Vagina (tissue), 2 donors: ENCODE measurements at regions not wholly inside any gene's neighbourhood (a gene's known extent, or its start where the extent isn't known, plus 50 kb on each side); places are given as distances from the start of the nearest gene placed in this dataset.

Experiments used
- DNase-seq, 2 donors: peaks; one replicate each; pipeline ENCODE4 v3.0.0-alpha.2; 2017; ENCODE audit errors: extremely low spot score in 2 of 2
- H3K27ac ChIP-seq: fragments of 200-600 bp; sonication (generic); one replicate; pipeline ENCODE4 v1.5.1; 2019
- H3K27me3 ChIP-seq: fragments of 200-600 bp; sonication (generic); one replicate; pipeline ENCODE4 v1.5.1; 2019
- H3K36me3 ChIP-seq, 2 donors: fragments of 200-600 bp; sonication (generic); one replicate each; pipeline ENCODE4 v1.5.1; 2017 to 2019
- H3K4me1 ChIP-seq: fragments of 200-600 bp; sonication (generic); one replicate; pipeline ENCODE4 v1.5.1; 2019
- H3K4me3 ChIP-seq, 2 donors: fragments of 200-600 bp; sonication (generic); 1 replicate in 1 of 2; 2 replicates in 1 of 2; pipeline ENCODE4 v1.5.1; 2016 to 2019
- H3K9me3 ChIP-seq: fragments of 200-600 bp; sonication (generic); one replicate; pipeline ENCODE4 v1.5.1; 2019
- POLR2A ChIP-seq, 2 donors: fragments of 450-650 bp; IDR thresholded peaks; one replicate each; pipeline ENCODE4 v1.6.1; 2017; ENCODE audit warnings: antibody characterized with exemption in 2 of 2, mild to moderate bottlenecking in 2 of 2, moderate library complexity in 2 of 2
- POLR2AphosphoS5 ChIP-seq, 2 donors: sonication (generic); formaldehyde crosslinking; IDR thresholded peaks; one replicate each; pipeline ENCODE4 v1.9.0; 2017; ENCODE audit warnings: antibody characterized with exemption in 2 of 2, mild to moderate bottlenecking in 2 of 2, low read depth in 1 of 2; ENCODE audit not compliant: insufficient read depth in 1 of 2
- intact Hi-C: fragments of 100-400 bp; cut with DNase I; formaldehyde crosslinking; loops from one replicate; pipeline ENCODE4 v1.15.1; 2023
- TF ChIP-seq, protein P1 (sequence below), 3 experiments: fragments of 450-650 bp in 2 of 3; fragments of 200-600 bp in 1 of 3; sonication (generic) in 1 of 3; IDR thresholded peaks; one replicate each; pipeline ENCODE4 v1.5.1; 2017 to 2019; ENCODE audit warnings: antibody characterized with exemption in 3 of 3, mild to moderate bottlenecking in 2 of 3, moderate library complexity in 2 of 3

DNA sequence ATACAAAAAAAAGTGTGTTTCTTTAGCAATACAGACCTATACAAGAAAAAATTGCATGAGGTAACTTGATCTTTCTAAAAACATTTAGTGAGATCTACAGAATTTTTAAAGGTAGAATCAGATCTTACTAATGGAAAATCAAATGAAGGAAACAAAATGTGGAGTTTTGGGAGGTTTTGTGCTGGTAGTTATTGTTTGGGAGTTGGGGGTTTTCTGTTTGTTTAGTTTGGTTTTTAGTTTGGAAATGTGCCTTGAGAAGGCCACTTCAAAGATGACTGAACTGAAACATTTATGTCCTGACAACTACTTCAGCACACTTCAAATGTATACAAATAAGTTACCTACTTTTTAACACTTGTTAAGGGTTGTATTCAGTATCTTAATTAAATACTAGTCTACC, 280.1 kb downstream of the NR2F1-AS1 start:
- intact Hi-C loops, result no loop called here
- TF ChIP-seq POLR2A (IDR thresholded peaks at IDR 0.05) (no peak), POLR2AphosphoS5 (IDR thresholded peaks at IDR 0.05; ENCODE audit: insufficient read depth in 1 of 2, low read depth in 1 of 2) (no peak)
- TF ChIP-seq, protein P1, sequence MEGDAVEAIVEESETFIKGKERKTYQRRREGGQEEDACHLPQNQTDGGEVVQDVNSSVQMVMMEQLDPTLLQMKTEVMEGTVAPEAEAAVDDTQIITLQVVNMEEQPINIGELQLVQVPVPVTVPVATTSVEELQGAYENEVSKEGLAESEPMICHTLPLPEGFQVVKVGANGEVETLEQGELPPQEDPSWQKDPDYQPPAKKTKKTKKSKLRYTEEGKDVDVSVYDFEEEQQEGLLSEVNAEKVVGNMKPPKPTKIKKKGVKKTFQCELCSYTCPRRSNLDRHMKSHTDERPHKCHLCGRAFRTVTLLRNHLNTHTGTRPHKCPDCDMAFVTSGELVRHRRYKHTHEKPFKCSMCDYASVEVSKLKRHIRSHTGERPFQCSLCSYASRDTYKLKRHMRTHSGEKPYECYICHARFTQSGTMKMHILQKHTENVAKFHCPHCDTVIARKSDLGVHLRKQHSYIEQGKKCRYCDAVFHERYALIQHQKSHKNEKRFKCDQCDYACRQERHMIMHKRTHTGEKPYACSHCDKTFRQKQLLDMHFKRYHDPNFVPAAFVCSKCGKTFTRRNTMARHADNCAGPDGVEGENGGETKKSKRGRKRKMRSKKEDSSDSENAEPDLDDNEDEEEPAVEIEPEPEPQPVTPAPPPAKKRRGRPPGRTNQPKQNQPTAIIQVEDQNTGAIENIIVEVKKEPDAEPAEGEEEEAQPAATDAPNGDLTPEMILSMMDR (IDR thresholded peaks at IDR 0.05), result no peak
- Histone ChIP-seq H3K4me1 (no peaks in the 10 kb centered on the region), H3K36me3 (no peaks in the 10 kb centered on the region), H3K9me3 (no peaks in the 10 kb centered on the region), H3K27ac (no peak overlapping the region), H3K4me3 (no peak overlapping the region), H3K27me3 (no peaks in the 10 kb centered on the region)
- no peak for DNase-seq

DNA sequence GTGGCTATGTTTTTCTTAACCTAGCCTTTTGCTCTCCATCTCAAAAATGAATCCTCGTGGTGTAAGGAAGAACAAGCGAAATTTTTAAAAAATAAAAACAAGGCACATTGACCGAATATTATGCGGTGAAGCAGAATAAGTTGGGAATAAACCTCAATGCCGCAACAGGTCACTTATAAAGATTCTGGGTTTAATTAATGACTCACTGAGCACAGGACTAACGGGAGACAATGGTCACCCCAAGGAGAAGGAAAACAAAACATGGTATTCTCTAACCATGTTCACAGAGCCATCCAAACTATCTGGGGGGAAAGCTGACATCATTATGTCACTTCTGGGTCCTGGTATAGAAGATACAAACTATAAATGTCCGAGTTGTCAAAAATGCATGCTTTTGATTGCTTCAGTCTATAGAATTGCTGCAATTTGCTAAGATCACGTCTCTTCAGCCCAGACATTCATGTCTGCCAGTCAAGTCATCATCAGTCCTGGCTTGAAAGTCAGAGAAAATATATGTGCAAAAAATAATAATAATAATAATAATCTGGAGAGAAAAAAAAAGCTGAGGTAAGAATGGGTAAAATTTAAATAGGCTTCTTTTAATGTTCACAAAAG, 280.6 kb downstream of the NR2F1-AS1 start:
- intact Hi-C loops, result no loop called here
- no peak overlapping the region for H3K27ac ChIP-seq
- H3K4me1 ChIP-seq, result no peaks in the 10 kb centered on the region
- DNase-seq, result no peak
- no peaks in the 10 kb centered on the region for H3K27me3 ChIP-seq
- H3K9me3 ChIP-seq, result no peaks in the 10 kb centered on the region
- H3K36me3 ChIP-seq, result no peaks in the 10 kb centered on the region
- no peak overlapping the region for H3K4me3 ChIP-seq
- TF ChIP-seq POLR2AphosphoS5 (IDR thresholded peaks at IDR 0.05; ENCODE audit: insufficient read depth in 1 of 2, low read depth in 1 of 2), result no peak
- TF ChIP-seq, protein P1 (IDR thresholded peaks at IDR 0.05), result no peak
- TF ChIP-seq POLR2A (IDR thresholded peaks at IDR 0.05), result no peak

DNA sequence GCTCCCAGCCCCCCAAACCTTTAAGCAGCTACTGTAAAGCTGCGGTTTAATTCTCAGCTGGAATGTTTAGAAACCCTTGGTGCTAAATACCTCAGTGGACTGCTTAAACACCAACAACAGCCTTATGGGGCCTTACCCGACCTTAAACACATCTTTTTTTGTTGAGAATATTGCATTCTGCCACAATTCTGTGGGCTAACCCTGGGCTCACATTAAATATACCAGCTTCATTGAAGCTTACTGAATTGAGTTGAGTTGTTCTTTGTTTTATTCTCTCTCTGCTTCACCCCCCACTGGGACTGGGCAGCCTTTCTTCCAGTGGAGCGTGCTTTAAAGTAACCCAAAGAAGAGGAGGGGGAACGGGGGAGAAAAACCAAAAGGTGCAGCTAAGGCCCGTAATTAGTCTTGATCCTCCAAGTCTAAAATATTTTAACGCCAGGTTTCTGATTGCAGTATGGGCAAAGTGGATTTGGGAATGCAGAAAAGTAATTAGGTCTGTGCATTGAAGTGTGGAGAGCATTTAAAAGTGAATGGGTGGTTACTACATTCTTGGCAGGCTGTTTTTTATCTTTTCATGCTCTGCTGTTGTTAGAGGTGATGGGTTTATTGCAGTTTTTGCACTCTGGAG, 281.2 kb downstream of the NR2F1-AS1 start:
- no peak for TF ChIP-seq POLR2A (IDR thresholded peaks at IDR 0.05)
- TF ChIP-seq, protein P1 (IDR thresholded peaks at IDR 0.05), result no peak

DNA sequence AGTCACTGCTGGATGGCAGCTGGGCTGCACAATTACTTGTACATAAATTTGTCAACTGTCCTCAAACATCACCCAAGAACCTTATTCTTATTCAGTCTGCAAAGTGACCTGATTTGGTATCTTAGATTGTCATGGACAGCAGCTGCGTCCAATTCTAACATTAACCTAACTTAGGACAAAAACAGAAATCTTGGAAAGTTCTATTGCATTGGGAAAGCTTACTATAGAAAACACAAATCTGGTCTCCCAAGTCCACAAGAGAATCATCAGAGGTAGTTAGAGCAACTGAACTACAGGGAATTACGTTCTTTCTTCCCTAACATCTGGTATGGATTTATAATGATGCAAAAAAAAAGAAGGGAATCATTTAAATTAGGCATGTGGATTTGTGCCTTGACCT, 283.9 kb downstream of the NR2F1-AS1 start:
- no peaks in the 10 kb centered on the region for H3K4me1 ChIP-seq
- DNase-seq, result no peak
- no peaks in the 10 kb centered on the region for H3K9me3 ChIP-seq
- H3K27ac ChIP-seq, result no peak overlapping the region
- TF ChIP-seq POLR2A (IDR thresholded peaks at IDR 0.05) (no peak), POLR2AphosphoS5 (IDR thresholded peaks at IDR 0.05; ENCODE audit: insufficient read depth in 1 of 2, low read depth in 1 of 2) (no peak)
- TF ChIP-seq, protein P1 (IDR thresholded peaks at IDR 0.05), result no peak
- no peaks in the 10 kb centered on the region for H3K36me3 ChIP-seq
- intact Hi-C loops, result no loop called here
- no peaks in the 10 kb centered on the region for H3K27me3 ChIP-seq
- no peak overlapping the region for H3K4me3 ChIP-seq

More for the DNA sequence above, 281.2 kb downstream of the NR2F1-AS1 start:
- DNase-seq, result no peak
- Histone ChIP-seq H3K27me3 (no peaks in the 10 kb centered on the region), H3K4me3 (no peak overlapping the region), H3K4me1 (no peaks in the 10 kb centered on the region), H3K36me3 (no peaks in the 10 kb centered on the region), H3K27ac (no peak overlapping the region), H3K9me3 (no peaks in the 10 kb centered on the region)
- intact Hi-C loops, result no loop called here

DNA sequence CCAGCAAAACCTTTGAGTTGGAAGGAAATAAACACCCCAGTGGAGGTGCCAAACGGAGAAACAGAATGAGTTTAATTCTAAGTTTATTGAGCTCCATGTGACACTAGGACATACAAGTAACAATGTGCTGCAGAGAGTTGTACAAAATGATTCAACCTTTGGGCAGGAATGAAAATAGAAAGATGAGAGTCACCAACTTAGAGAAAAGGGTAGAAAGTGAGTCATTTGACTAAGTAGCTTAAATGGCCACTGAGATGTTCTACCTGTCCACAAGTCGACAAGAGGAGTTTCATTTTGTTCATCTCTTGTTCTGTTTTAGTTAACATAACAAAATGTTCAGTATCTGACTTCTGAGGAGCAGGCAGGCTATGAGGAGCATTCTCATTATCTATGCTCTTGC, 284.7 kb downstream of the NR2F1-AS1 start:
- no peaks in the 10 kb centered on the region for H3K36me3 ChIP-seq
- intact Hi-C loops, result no loop called here
- TF ChIP-seq POLR2A (IDR thresholded peaks at IDR 0.05), result no peak
- no peak for TF ChIP-seq POLR2AphosphoS5 (IDR thresholded peaks at IDR 0.05; ENCODE audit: insufficient read depth in 1 of 2, low read depth in 1 of 2)
- TF ChIP-seq, protein P1 (IDR thresholded peaks at IDR 0.05), result no peak
- no peaks in the 10 kb centered on the region for H3K9me3 ChIP-seq
- no peaks in the 10 kb centered on the region for H3K4me1 ChIP-seq
- no peak for DNase-seq
- no peak overlapping the region for H3K27ac ChIP-seq
- H3K4me3 ChIP-seq, result no peak overlapping the region
- no peaks in the 10 kb centered on the region for H3K27me3 ChIP-seq
